Hepatic stellate cell (primary cell): ENCODE measurements at regions not wholly inside any gene's neighbourhood (a gene's known extent, or its start where the extent isn't known, plus 50 kb on each side); places are given as distances from the start of the nearest gene placed in this dataset.
"Not testable (repeated sequence)": the region's sequence is repeated elsewhere in the genome, so short reads cannot be mapped to it uniquely, and the experiment has no call there.

Experiments
- DNase-seq: peaks from one replicate; pipeline ENCODE4 v3.0.0; 2011; ENCODE audit warnings: low spot score

DNA sequence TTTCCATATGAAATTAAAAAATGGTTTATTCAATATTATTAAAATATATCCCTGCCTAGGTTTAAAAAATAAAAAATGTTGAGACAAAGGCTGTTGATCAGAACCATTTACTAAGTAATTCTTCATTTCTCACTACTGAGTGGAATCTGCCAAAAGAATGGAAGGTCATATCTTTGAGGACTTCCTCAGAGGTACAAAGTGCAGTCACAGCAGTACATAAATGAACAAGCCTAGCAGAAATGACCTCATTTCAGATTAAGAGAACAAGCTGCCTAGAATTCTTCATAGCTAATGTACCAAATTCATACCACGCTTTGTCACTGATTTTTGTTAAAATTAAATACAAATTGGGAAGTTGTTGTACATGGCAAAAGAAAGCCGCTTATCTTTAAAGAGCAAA lies 318.9 kb upstream of the TFPI start:
- DNase-seq: no peak

DNA sequence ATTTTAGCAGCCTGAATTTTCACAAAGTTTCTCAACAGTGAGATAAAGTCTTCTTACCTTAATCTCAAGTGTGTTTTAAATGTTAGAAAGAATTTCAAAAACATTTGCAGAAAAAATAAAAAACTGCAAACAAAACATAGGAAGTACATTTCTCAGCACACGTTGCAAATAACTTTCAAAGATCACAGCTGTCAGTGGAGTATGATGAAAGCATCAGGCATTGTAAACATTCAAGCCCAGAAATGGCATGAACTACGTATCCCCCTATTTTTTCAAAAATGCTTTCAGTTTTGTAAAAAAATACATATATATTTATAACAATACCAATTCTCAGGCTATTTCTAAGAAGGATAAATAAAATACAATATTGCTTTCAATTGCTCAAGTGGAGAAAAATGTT lies 320.6 kb upstream of the TFPI start:
- DNase-seq: no peak

DNA sequence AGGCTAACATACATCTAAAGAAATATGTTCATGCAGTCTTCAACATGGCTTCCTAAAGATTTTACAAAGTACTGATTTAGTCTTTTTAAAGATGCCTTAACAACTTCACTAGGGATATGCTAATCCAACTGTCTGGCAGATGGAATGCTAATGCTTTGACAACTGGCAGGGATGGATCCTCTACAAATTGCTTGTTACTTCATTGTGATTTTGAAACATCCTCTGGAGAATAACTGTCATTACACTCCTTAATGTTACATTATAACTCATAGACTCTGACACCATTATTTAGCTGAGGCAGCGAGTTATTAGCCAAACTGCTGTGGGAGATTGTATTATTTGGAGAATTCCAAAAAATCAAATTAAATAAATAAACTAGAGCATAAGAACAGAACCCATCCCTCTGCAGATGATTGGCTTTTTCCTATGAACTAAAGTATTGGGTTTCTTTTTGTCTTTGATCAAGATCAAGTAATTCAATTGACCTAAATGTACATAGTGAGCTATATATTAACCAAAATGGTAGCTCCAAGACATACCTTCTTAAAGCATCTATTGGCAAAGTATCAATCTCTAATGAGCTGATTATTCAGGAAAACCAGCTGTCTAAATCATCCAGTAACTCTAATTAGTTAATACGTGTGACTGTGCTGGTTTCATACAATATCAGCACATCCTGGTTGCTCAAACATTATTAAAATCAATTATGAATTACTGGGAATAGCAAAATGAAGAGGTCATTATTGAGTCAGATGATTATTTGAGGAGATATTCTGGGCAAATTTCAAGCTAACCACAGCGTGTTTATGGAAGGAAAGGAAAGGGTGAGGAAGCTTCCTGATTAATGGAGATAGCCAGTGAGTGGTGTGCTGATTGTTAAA lies 321.3 kb upstream of the TFPI start:
- no peak for DNase-seq

DNA sequence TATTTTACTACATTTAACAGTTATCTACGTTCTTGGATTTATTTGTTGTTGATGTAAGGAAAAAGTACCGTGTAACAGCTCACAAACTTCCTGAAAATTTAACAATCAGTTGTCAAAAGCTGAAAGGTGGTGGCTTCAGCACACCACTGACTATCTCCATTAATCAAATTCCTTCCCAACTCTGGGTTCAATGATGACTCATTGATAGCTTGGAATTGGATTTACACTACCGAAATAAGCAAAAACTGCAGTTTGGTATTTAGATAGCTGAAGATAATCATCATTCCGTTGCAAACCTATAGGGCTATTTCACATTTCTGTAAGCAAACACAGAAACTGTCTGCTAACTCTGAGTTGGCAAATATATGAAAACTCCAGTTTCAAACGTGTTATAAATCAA lies 322.3 kb upstream of the TFPI start:
- no peak for DNase-seq

DNA sequence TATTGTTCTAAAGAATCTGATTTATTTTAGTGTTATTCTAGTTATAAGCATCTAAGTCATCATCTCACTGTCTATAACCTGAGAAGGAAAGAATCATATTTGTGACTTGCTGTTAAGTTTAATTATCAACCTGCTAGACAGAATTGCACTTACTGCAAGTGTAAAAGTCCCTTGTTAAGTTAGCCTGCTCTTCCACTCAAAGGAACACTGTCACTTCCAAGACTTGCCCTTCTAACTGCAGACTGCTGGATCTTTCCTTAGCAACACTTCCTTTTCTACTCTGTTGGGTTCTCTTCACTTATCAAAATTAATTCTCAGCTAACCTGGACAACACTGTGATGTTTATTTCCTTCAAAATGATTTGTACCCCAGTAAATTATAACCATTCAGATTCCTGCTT lies 323.2 kb upstream of the TFPI start:
- no peak for DNase-seq

DNA sequence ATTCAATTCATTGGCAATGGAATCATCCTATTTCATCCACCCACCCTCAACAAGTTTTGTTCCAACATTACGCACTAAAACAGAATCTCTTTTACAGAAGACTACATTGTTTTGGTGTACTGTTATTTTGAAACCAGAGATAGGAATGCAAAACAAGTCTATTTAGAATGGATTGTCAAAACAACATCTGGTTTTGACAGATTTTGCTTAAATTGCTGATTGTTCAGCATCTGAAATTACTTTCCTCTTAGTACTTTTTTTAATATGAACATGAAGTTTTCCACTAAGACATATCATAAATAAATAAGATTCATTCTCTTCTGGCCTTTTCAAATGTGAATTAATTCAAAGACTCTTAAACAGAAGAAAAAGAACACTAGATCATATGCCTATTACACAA lies 323.9 kb upstream of the TFPI start:
- no peak for DNase-seq

DNA sequence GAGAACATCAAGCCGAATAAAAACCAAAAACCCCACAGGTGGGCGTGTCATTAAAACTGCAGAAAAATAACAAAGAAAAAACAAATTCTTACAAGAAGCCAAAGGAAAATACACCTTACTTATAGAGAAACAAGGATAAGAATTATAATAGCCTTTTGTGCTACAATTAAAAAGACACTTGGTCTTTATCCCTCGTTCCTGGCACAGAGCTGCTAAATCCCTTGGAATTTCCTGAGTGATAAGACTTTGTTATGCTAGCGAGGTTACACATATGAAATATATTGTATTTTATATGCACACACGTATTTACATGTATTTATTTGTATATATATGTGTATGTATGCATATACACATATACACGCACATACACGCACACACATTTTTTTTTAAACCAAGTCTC lies 325.3 kb upstream of the TFPI start:
- DNase-seq: no peak

DNA sequence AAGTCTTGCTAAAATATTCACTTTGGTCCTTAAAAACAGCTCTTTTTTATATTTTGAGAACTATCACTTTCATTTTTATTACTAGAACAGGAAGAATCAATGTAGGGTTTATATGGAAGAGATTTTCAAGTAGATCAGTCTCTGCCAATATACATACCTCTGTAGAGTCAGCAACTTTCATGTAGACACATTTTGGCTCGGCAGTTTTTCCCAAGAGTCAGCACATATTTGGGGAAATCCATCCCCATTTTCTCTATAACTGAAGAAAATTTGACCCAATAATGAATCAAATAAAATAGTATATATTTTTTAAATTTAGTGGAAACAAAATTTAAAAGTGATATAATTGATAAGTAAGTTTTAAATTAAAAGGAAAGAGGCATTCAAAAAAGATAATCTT lies 329.8 kb upstream of the TFPI start:
- no peak for DNase-seq

DNA sequence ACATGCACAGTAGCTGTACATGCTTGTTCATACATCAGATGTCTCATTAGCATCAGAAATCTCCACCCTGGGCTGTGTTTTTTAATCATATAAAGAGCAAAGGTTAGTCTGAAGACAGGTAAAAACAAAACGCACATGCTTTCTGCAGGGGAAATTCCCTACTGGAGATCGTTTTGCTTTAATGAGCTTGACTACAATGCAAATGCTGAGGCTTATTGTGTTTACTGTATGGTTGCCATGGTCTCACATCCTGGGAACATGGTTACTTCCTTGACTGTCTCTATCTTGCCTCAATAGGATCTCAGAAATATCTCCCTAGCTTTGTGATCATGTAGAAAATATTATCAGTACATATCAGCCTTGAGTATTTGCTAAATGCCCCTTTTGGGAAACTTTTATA lies 336.5 kb upstream of the TFPI start:
- DNase-seq: no peak

DNA sequence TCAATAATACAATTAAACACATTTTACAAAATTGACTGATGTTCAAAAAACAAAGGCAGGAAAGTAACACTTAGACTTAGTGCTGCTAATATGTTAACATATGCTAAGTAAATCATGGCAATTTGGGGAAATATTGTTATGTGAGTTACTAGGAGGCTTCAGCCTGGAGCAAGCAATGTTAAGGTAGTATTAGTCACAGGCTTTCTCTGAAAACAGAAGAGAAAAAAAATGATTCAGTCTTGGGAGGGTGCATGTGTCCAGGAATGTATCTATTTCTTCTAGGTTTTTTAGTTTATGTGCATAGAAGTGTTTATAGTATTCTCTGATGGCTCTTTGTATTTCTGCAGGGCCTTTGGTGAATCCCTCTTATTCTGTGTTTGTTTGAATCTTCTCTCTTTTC lies 345.8 kb upstream of the TFPI start:
- DNase-seq: peak; percentile 5

DNA sequence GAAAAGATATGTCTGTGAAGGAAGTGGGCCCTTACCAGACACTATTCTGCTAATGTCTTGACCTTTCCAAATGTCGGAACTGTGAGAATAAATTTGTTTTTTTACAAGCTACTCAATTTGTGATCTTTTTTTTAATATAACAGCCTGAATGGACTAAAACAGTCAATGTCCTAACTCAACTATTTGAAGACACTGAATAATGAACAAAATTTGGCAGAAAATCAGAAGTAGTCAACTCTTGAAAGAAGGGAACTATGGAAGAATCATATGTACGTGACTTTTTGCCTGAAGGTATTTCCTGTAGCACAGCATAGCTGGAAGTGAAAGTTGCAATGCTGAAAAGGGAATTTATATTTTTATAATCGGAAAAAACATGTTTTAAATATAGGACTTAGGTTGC lies 351.8 kb upstream of the TFPI start:
- no peak for DNase-seq

DNA sequence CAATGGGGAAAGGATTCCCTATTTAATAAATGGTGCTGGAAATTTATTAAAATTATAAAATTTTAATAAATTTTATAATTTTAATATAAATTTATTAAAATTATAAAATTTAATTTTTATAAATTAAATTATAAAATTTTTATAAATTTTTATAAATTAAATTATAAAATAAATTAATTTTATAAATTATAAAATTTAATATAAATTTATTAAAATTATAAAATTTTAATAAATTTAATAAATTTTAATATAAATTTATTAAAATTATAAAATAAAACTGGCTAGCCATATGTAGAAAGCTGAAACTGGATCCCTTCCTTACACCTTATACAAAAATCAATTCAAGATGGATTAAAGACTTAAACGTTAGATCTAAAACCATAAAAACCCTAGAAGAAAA lies 356.7 kb upstream of the TFPI start:
- not testable (repeated sequence) for DNase-seq

DNA sequence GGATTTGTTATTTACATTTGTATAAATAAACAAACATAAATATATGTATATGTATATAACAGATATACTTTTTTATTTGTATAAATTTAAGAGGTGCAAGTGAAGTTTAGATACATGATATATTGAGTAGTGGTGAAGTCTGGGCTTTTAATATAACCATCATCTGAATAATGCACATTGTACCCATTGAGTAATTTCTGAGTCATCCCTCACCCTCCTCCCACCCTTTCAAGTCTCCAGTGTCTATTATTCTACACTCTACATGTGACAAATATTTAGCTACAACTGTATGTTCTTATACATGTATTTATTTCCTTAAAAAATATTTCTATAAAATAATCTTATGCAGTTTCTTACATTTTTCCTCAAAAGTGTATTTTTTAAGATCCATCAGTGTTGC lies 358.7 kb upstream of the TFPI start:
- no peak for DNase-seq

DNA sequence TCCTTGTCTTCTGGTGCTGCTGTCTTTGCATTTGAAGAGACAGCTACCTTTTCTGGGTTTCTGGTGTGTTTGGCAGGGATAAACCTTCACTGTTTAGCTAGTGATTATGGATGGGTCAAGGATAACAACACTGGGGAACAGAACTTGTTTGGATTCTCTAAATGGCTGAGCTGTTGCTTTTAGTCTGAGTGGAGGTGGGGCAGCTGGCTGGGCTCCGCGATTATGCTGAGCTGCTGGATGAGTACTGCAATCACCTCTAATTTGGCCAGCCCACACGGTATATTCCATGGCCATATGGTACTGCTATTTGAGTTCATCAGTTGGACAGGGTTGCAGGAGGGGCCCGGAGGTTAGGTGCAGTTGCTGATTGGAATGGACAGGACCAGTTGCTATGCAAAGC lies 361.6 kb upstream of the TFPI start:
- no peak for DNase-seq

DNA sequence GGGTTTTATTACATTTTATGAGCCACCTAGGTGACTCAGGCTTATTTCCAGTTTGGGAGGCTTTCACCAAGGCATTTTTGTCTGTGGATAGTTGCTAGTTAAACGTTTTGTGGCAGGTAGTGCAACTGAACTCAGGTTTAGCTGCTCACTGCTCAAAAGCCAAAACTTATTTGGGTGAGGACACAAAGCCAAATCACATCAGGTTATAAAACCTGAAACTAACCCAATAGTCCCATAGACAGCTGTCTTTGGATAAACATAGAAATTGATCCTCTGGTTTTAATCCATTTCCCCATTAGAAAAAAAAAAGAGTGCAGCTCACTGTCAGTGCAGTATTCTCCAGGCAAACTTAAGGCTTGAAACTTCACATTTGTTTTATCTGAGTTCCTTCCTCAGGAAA lies 362.6 kb upstream of the TFPI start:
- DNase-seq: no peak

DNA sequence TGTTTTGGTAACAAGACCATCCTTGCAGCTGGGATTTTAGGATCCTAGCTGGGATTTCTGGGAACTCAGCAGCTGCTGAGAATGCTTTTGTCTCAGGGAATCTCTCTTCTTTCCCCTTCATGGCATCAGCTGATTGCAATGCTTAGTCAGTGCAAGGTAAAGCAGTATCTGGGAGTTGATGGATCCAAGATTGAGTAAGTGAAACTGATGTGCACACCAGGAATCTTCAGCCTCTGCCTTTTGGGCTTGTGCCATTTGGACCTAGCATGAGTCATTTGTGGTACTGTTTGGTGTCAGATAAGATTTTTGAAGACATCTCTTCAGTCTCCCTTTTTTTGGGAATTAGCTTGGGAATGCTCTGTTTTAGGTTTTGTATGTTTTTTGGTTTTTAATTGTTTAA lies 363.3 kb upstream of the TFPI start:
- DNase-seq: peak; percentile 15

DNA sequence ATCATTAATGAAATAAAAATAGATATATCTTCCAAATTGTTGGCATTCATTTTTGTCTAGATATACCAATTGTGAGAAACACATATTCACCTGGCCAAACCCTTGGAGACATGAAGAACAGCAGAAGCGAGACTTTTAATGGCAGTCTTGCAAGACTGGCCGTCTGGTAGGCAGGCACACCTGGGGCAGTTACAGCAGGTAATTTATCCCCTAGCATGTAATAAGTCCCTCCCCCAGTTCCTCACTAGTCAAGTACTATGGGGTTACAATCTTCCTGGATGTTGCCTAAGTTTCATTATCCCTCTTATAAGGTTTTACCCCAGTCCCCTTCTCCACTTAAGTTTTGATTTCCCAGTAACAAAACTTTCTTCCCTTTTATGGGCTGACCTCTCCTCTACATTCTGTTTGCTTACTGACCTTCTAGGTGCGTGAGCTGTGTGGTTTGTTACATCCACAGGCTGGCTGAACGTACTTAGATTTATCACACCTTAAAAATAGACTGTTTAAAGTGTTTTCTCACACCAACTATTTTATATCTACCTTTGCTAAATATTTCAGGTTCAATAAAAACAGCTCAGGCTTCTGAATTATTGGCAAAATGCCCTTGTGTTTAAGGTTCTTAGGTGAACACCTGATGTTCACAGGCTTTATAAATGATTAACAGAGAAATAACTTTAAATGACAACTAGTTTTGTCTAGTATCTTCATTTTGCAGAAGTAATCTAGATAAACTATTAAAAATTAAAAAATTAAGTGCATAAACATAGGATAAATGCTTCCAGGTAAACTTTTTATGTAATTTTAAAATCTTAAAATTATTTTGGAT lies 365.0 kb upstream of the TFPI start:
- no peak for DNase-seq

DNA sequence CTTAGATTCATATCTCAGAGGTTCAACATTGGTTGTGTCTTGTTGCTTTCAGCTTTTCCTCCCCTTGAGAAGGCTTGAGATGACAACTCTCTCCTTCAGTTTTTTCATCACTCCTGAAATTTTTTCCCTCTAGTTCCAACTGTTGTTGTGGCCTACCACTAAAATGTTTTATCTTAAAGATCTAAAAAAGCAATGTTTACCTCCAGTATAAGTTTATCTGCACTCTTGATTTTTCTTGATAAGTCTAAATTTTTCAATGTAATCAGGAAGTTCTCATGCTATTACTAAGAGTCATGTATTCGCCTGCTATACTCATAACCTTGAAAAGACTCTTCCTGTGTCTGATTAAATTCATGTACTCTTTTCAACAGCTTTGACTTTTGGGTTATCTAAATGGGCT lies 366.3 kb upstream of the TFPI start:
- no peak for DNase-seq

DNA sequence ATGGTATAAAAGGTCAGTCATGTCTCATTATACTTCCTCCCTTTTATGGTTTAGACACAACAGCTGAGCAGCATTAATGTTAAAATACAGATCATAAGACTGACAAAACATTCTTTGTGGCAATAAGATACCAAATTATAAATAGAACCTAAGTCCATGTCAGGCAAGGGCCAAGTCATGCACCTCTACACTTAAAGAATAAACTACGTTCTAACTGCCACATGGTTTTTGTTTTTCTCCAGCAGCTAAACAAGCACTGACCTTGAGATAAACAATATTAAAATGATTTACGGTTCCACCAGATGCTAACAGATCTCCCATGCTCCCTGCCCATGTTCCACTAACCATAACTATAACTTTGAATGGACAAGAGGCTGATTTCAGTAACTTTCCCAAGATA lies 368.6 kb upstream of the TFPI start:
- DNase-seq: no peak

DNA sequence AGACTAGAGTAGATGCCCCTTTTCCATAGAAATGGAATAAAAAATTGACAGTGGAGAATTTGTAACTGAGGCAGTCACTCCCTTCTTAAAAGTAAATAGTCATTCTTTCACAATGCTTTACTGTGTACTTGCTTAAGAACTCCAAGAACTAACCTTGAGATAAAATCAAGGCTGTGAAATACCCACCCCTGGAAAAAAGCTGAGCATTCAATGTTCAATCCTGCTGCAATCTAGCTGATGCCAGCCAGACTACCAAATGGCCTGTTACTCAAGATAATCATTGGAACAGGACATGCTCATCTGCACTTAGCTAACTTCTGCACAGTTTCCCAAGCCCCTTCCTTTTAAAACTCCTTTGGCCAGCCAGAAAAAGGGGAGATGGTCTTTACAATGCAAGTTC lies 367.4 kb upstream of the GULP1 start:
- DNase-seq: no peak

DNA sequence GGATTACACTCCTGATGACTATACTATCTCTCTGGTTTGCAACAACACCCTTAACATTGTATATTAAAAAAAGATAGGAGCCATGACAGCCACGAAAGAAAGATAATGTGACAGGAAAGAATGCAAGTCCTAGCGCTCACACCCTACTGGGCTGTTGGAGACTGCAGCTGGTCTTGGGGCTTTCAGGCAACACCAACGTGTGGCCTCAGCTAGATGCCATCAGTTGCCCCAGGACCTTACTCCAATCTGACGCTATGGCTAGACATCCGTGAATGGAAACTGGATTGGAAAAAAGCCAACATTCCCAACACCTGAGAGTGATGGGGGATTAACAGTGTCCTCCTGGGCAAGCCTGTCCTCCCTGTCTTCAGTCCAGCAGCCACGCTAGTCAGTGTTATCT lies 357.4 kb upstream of the GULP1 start:
- no peak for DNase-seq

DNA sequence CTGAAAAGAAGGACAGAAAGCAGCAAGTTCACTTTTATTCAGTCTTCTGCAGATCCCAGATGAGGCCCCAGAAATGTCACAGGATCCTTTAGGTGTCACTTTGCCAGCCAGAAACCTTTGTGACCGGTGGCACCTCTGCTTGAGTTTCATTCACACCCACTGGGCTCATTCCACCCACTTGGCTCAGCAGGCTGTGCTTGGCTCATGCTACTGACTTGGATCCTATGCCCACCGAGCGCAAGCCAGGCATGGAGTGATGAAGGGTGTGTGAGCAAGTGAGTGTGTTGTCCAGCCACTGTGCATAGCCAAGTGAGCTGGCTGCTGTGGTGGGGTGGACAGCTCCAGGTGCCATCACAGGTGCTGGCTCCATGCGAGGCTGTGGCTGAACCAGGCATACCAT lies 357.0 kb upstream of the GULP1 start:
- DNase-seq: no peak

DNA sequence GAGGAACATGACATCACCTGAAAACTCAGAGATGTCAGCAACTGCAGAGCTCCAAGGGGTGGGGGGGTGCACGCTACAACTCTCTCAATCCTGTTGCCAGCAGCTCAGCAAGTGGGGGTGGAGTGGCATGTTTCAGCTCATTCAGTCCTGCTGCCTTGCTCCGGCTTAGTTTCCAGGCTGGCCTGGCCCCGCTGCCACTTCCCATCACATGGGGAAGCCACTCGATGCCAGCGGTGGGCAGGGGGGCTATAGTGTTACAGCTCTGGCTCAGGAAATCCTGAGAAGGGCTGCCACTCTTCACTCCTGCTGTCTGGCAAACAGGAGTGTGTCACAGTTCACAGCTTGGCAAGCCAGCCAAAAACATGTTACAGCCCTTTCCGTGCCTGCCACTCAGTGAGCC lies 356.5 kb upstream of the GULP1 start:
- DNase-seq: no peak

DNA sequence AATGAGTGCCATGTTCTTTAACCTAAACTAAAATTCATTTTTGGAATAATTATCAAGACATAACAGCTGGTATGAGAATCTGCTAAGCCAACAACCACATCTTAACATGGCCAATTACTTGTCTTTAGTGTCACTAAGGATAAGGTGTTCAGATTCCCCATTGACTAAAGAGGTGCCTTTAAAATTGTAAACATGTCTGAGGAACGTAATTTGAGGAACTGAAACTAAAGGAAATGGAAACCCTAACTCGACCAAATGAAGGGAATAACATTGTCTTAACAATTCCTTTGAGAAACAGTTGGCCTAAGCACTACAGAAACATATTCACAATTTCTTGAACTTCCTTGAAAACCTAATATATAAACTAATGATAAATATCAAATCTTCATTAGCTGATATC lies 355.4 kb upstream of the GULP1 start:
- DNase-seq: no peak
